HG03571 (cell line): ENCODE measurements at regions not wholly inside any gene's neighbourhood (a gene's known extent, or its start where the extent isn't known, plus 50 kb on each side); places are given as distances from the start of the nearest gene placed in this dataset.

Source experiments
- ATAC-seq: cut with Tn5 transposase; IDR thresholded peaks from one replicate; pipeline ENCODE4 v1.9.1; 2021; ENCODE audit not compliant: unreplicated experiment

DNA sequence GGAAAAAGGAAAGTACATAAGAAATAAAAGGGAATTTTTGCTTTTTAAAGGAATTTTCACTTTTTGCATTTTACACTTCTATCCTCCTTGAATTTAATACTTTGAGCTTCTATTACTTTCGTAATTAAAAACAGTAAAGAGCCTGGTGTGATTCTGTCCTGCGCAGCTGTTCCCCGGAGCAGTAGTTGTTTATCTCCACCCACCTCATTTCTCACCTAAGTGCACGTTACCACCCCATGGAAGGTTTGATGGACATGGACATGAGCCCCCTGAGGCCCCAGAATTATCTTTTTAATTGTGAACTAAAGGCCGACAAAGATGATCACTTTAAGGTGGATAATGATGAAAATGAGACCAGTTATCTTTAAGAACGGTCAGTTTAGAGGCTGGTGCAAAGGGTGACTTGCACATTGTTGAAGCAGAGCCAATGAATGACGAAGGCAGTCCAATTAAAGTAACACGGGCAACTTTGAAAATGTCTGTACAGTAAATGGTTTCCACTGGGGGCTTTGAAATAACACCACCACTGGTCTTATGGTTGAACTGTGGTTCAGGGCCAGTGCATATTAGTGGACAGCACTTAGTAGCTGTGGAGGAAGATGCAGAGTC, 52.1 kb upstream of the TEX13D start:
- no peak for ATAC-seq

DNA sequence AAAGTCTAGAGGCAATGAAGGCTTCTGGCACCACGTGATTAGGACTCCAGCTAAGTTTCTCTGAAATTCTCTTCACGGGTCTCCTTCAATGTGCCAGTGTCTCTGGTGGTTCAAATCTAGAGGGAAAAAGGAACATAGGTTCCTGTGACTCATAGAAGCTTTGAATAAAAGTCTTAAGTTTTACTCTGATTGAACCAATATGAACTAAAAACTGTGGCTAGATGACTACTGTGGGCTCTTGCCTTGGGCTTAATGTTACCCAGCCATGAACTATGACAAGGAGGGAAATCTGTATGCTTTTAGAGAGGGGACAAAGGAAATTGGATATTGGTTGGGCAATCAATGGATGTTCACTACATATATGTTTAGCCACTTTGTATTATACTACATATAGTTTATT, 49.9 kb upstream of the TEX13D start:
- ATAC-seq, result no peak
